Neural cell (in vitro differentiated cells): ENCODE measurements at regions not wholly inside any gene's neighbourhood (a gene's known extent, or its start where the extent isn't known, plus 50 kb on each side); places are given as distances from the start of the nearest gene placed in this dataset.

Experiments used
- H2AFZ ChIP-seq: fragments of 200-600, 300-800 bp; sonication (generic), shearing (Covaris generic); 2 replicates; pipeline ENCODE4 v1.6.0; 2014; ENCODE audit warnings: low read depth, mild to moderate bottlenecking, antibody characterized with exemption, low read length, moderate library complexity
- H3F3A ChIP-seq: fragments of 200-600 bp; shearing (Covaris generic); 2 replicates; pipeline ENCODE4 v1.6.1; 2016; ENCODE audit warnings: mild to moderate bottlenecking, moderate library complexity, mixed read lengths, antibody characterized with exemption, low read length; ENCODE audit not compliant: insufficient read depth, poor library complexity, severe bottlenecking
- H3K27ac ChIP-seq: fragments of 200-600, 300-800 bp; sonication (generic), shearing (Covaris generic); 2 replicates; pipeline ENCODE4 v1.5.1; 2014; ENCODE audit warnings: mild to moderate bottlenecking, low read length, moderate library complexity
- H3K27me3 ChIP-seq: fragments of 300-800, 200-600 bp; sonication (generic), shearing (Covaris generic); 2 replicates; pipeline ENCODE4 v1.6.0; 2014; ENCODE audit warnings: mild to moderate bottlenecking, low read depth, low read length, moderate library complexity; ENCODE audit not compliant: insufficient read depth
- H3K36me3 ChIP-seq: fragments of 300-800, 200-600 bp; sonication (generic), shearing (Covaris generic); 2 replicates; pipeline ENCODE4 v1.5.1; 2014; ENCODE audit warnings: mild to moderate bottlenecking, antibody characterized with exemption, low read length, moderate library complexity; ENCODE audit not compliant: insufficient read depth
- H3K4me2 ChIP-seq: fragments of 300-800, 200-600 bp; sonication (generic), shearing (Covaris generic); 2 replicates; pipeline ENCODE4 v1.6.0; 2014; ENCODE audit warnings: mild to moderate bottlenecking, low read length
- H3K4me3 ChIP-seq: fragments of 300-800, 200-600 bp; sonication (generic), shearing (Covaris generic); 2 replicates; pipeline ENCODE4 v1.5.1; 2014; ENCODE audit warnings: mild to moderate bottlenecking, low read length, moderate library complexity
- H3K79me2 ChIP-seq: fragments of 200-600 bp; shearing (Covaris generic); replicated peaks from 2 replicates; pipeline ENCODE4 v1.6.0; 2014; ENCODE audit warnings: mild to moderate bottlenecking, low read length, moderate library complexity; ENCODE audit not compliant: insufficient read depth
- H3K9ac ChIP-seq: fragments of 300-800, 200-600 bp; sonication (generic), shearing (Covaris generic); 2 replicates; pipeline ENCODE4 v1.6.1; 2016; ENCODE audit warnings: mild to moderate bottlenecking, low read length, mixed read lengths
- H3K9me2 ChIP-seq: fragments of 200-600 bp; shearing (Covaris generic); 2 replicates; pipeline ENCODE4 v1.6.1; 2016; ENCODE audit warnings: mild to moderate bottlenecking, low read length, mixed read lengths; ENCODE audit not compliant: insufficient read depth
- H3K9me3 ChIP-seq: fragments of 200-600, 300-800 bp; sonication (generic), shearing (Covaris generic); 2 replicates; pipeline ENCODE4 v1.6.1; 2016; ENCODE audit warnings: mild to moderate bottlenecking, mixed run types, low read length, moderate library complexity, mixed read lengths
- H4K20me1 ChIP-seq: fragments of 200-600 bp; shearing (Covaris generic); 2 replicates; pipeline ENCODE4 v1.6.1; 2016; ENCODE audit warnings: mild to moderate bottlenecking, mixed run types; ENCODE audit not compliant: insufficient read depth
- CTCF ChIP-seq: fragments of 450-650 bp; IDR thresholded peaks from 2 replicates; pipeline ENCODE4 v1.5.1; 2014; ENCODE audit warnings: antibody characterized with exemption, mild to moderate bottlenecking, moderate library complexity; ENCODE audit not compliant: poor library complexity, severe bottlenecking
- EP300 ChIP-seq: fragments of 450-650 bp; conservative IDR thresholded peaks from 2 replicates; pipeline ENCODE4 v1.6.1; 2014; ENCODE audit warnings: antibody characterized with exemption, mild to moderate bottlenecking, moderate library complexity; ENCODE audit not compliant: poor library complexity, severe bottlenecking
- EZH2 ChIP-seq: fragments of 200-600, 300-800 bp; shearing (Covaris generic), sonication (generic); IDR thresholded peaks from 2 replicates; pipeline ENCODE4 v1.6.1; 2014; ENCODE audit warnings: antibody characterized with exemption, low read length, borderline replicate concordance, mild to moderate bottlenecking; ENCODE audit not compliant: insufficient read depth, poor library complexity, severe bottlenecking
- MXI1 ChIP-seq: fragments of 450-650 bp; conservative IDR thresholded peaks from 2 replicates; pipeline ENCODE4 v1.6.1; 2014; ENCODE audit warnings: antibody characterized with exemption, mild to moderate bottlenecking; ENCODE audit not compliant: poor library complexity, severe bottlenecking
- POLR2AphosphoS5 ChIP-seq: IDR thresholded peaks from 2 replicates; pipeline ENCODE4 v1.6.1; 2012
- RAD21 ChIP-seq: fragments of 450-650 bp; conservative IDR thresholded peaks from 2 replicates; pipeline ENCODE4 v1.6.1; 2014; ENCODE audit warnings: antibody characterized with exemption, mild to moderate bottlenecking, moderate library complexity
- REST ChIP-seq: IDR thresholded peaks from 2 replicates; pipeline ENCODE4 v1.6.1; 2012; ENCODE audit warnings: borderline replicate concordance
- SMC3 ChIP-seq: fragments of 450-650 bp; conservative IDR thresholded peaks from 2 replicates; pipeline ENCODE4 v1.6.1; 2014; ENCODE audit warnings: antibody characterized with exemption, mild to moderate bottlenecking, moderate library complexity; ENCODE audit not compliant: poor library complexity
- TAF1 ChIP-seq: IDR thresholded peaks from 2 replicates; pipeline ENCODE4 v1.6.1; 2012; ENCODE audit warnings: low read depth

DNA sequence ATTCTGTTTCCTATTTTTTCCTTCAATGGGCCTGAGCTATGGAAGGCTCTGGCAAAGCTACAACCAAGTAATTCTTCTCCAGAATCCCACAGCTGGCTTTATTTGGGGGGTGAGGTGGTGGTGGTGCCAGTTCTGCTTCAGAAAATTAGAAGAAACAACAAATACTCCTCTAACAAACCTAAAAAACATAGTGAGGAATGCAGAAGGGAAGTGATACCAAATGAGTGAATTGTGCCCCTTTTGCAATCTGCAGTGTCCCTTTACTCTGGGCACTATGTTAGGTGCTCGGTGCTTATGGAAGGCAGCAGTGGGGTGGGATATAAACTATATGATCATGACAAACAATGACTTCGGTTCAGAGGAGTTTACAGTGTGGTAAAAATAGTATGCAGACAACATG lies 90.4 kb upstream of the ROPN1 start:
- Histone ChIP-seq H3K36me3 (no peaks in the 10 kb centered on the region), H2AFZ (no peak overlapping the region), H3F3A (no peaks in the 10 kb centered on the region), H3K79me2 (peaks cover 61% of the 10 kb centered on the region), H3K4me2 (no peak overlapping the region), H4K20me1 (peaks cover 6% of the 10 kb centered on the region), H3K27ac (no peak overlapping the region), H3K9me3 (no peaks in the 10 kb centered on the region), H3K27me3 (no peaks in the 10 kb centered on the region), H3K4me3 (no peak overlapping the region), H3K9ac (no peak overlapping the region), H3K9me2 (no peaks in the 10 kb centered on the region)
- TF ChIP-seq CTCF, result no peak

DNA sequence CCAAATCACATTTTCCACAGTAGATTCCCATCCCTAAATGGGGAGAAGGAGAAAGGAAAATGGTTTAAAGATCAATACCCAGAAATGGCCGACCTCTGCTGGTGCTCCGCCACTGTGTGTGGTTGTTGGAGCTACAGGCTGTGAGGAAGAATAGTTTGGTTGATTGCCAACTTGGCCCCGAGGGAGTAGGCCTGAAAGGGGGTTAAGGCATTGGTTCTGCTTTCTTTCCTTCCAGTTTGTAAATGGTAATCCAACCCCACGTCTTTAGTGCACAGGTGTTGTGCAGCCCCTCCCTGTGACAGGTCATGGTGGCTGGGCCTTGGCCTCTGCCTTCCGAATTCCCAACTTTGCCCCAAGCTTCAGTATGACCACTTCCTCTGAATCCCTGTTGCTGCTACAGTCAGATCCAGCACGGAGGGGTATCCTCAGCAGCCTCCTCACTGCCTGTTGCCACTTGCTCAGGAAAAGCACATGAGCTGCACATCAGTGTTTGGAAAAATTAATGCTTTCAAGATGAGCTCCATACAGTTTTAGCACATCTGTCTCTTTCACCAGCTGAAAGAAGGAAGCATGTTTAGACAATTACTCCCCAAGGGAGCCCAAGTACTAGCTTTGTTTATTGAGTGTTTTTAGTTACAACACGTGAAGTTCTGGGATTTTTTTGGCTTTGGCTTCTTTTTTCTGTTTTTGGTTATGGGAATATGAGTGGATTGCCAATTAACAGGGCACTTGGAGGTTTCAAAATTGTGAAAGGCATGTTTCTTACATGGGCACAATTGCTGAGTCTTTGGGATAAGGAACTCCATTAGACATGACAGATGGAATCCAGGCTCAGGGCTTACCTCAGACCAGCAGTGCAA lies 92.3 kb upstream of the ROPN1 start:
- Histone ChIP-seq H2AFZ (no peak overlapping the region), H3K36me3 (no peaks in the 10 kb centered on the region), H3K9me2 (no peaks in the 10 kb centered on the region), H3K27ac (no peak overlapping the region), H3K4me3 (no peak overlapping the region), H3K4me2 (no peak overlapping the region), H3K79me2 (peaks cover 60% of the 10 kb centered on the region), H4K20me1 (peaks cover 5% of the 10 kb centered on the region), H3K9me3 (no peaks in the 10 kb centered on the region), H3K9ac (no peak overlapping the region), H3F3A (no peaks in the 10 kb centered on the region), H3K27me3 (no peaks in the 10 kb centered on the region)
- no peak for TF ChIP-seq EP300
- TF ChIP-seq REST, result no peak
- TF ChIP-seq RAD21, result no peak
- no peak for TF ChIP-seq MXI1
- TF ChIP-seq EZH2, result no peak
- no peak for TF ChIP-seq CTCF
- no peak for TF ChIP-seq POLR2AphosphoS5
- TF ChIP-seq SMC3, result no peak
- TF ChIP-seq TAF1, result no peak
